Transverse colon (tissue), 4 donors: ENCODE measurements at regions not wholly inside any gene's neighbourhood (a gene's known extent, or its start where the extent isn't known, plus 50 kb on each side); places are given as distances from the start of the nearest gene placed in this dataset.
"Not testable (repeated sequence)": the region's sequence is repeated elsewhere in the genome, so short reads cannot be mapped to it uniquely, and the experiment has no call there.

ENCODE experiments used
- DNase-seq: peaks from one replicate; pipeline ENCODE4 v3.0.0-alpha.2; 2019
- H3K27ac ChIP-seq, 4 donors: fragments of 200-600 bp; sonication (generic); 2 replicates each; pipeline ENCODE4 v1.5.1; 2016 to 2018; ENCODE audit warnings: inconsistent platforms in 4 of 4
- H3K27me3 ChIP-seq: fragments of 200-600 bp; sonication (generic); 2 replicates; pipeline ENCODE4 v1.5.1; 2017; ENCODE audit warnings: inconsistent platforms
- H3K36me3 ChIP-seq, 4 donors: fragments of 200-600 bp; sonication (generic); 2 replicates each; pipeline ENCODE4 v1.5.1; 2017 to 2019; ENCODE audit warnings: inconsistent platforms in 4 of 4
- H3K4me1 ChIP-seq, 4 donors: fragments of 200-600 bp; sonication (generic); 2 replicates each; pipeline ENCODE4 v1.5.1; 2017 to 2020; ENCODE audit warnings: inconsistent platforms in 4 of 4
- H3K4me3 ChIP-seq, 4 donors: fragments of 200-600 bp; sonication (generic); 1 replicate in 1 of 4; 2 replicates in 3 of 4; pipeline versions ENCODE4 v1.5.1 to v1.6.1; 2017 to 2019; ENCODE audit warnings: inconsistent platforms in 4 of 4
- H3K9me3 ChIP-seq, 2 donors: fragments of 200-600 bp; sonication (generic); 2 replicates each; pipeline ENCODE4 v1.5.1; 2017 to 2019; ENCODE audit warnings: inconsistent platforms in 2 of 2
- EP300 ChIP-seq: sonication (generic); formaldehyde crosslinking; IDR thresholded peaks from one replicate; pipeline ENCODE4 v1.6.1; 2017; ENCODE audit warnings: antibody characterized with exemption, low read depth
- POLR2A ChIP-seq: fragments of 450-650 bp; IDR thresholded peaks from one replicate; pipeline ENCODE4 v1.6.1; 2016; ENCODE audit warnings: antibody characterized with exemption, mild to moderate bottlenecking, moderate library complexity
- POLR2AphosphoS5 ChIP-seq, 3 donors: sonication (generic); formaldehyde crosslinking; IDR thresholded peaks; one replicate each; pipeline ENCODE4 v1.6.1; 2016; ENCODE audit warnings: antibody characterized with exemption in 3 of 3
- WGBS, 2 donors: methylation state at CpG; one replicate each; pipeline ENCODE4 v1.1.5; 2018; ENCODE audit warnings: low coverage in 1 of 2; 5-methylcytosine and 5-hydroxymethylcytosine counted together
- in situ Hi-C, 4 donors: fragments of 200-750 bp; cut with MboI; loops; one replicate each; pipeline versions ENCODE4 v1.15.0 to v1.15.1; 2017; ENCODE audit warnings: low sequenced_read_pairs in 3 of 4, low pct_ligation_motif_present in 1 of 4, low pct_unique_long_range_greater_than_20kb in 1 of 4
- intact Hi-C: fragments of 100-400 bp; cut with DNase I; formaldehyde crosslinking; loops from one replicate; pipeline ENCODE4 v1.15.1; 2023; ENCODE audit warnings: low total_unique reads
- TF ChIP-seq, protein P1 (sequence below), 5 experiments: fragments of 200-600 bp in 3 of 5; fragments of 450-650 bp in 2 of 5; sonication (generic) in 3 of 5; IDR thresholded peaks; 1 replicate in 2 of 5; 2 replicates in 3 of 5; pipeline ENCODE4 v1.5.1; 2016 to 2017; ENCODE audit warnings: antibody characterized with exemption in 5 of 5, inconsistent platforms in 3 of 5, mild to moderate bottlenecking in 2 of 5, moderate library complexity in 1 of 5

DNA sequence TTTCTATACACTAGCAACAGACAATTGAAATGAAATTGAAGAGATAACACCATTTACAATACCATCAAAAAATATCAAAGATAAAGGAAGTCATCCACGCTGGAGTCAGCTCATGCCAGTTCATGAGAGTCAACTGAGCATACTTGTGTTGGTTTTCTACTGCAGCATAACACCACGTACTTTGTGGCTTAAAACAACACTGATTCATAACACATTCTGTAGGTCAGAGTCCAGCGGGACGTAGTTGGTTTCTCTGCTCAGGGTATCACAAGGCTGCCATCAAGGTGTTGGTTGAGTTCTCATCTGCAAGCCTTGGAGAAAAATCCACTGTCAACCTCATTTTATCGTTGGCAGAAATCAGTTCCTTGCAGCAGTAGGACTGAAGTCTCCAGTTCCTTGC is 84.2 kb downstream of the TEX51 start:
- no peak for TF ChIP-seq EP300
- TF ChIP-seq, protein P1, sequence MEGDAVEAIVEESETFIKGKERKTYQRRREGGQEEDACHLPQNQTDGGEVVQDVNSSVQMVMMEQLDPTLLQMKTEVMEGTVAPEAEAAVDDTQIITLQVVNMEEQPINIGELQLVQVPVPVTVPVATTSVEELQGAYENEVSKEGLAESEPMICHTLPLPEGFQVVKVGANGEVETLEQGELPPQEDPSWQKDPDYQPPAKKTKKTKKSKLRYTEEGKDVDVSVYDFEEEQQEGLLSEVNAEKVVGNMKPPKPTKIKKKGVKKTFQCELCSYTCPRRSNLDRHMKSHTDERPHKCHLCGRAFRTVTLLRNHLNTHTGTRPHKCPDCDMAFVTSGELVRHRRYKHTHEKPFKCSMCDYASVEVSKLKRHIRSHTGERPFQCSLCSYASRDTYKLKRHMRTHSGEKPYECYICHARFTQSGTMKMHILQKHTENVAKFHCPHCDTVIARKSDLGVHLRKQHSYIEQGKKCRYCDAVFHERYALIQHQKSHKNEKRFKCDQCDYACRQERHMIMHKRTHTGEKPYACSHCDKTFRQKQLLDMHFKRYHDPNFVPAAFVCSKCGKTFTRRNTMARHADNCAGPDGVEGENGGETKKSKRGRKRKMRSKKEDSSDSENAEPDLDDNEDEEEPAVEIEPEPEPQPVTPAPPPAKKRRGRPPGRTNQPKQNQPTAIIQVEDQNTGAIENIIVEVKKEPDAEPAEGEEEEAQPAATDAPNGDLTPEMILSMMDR (IDR thresholded peaks at IDR 0.05) = no peak
- TF ChIP-seq POLR2A = no peak
- TF ChIP-seq POLR2AphosphoS5 (IDR thresholded peaks at IDR 0.05) = no peak
- in situ Hi-C loops (no loop called here), intact Hi-C loops (loop anchor here (2.0 kb wide), 1 partner anchor 20 kb away; no protein-coding TSS in a partner anchor)
- no peaks in the 10 kb centered on the region for H3K27me3 ChIP-seq
- peaks cover 0 to 5% (median 0%) of the 10 kb centered on the region in 4 donors for H3K4me1 ChIP-seq
- no peaks in the 10 kb centered on the region for H3K36me3 ChIP-seq
- no peak overlapping the region for H3K27ac ChIP-seq
- no peaks in the 10 kb centered on the region for H3K9me3 ChIP-seq
- DNase-seq = no peak
- no peak overlapping the region for H3K4me3 ChIP-seq
- 75 to 86% methylated on average over 1 to 5 of the region's 5 CpGs for WGBS, 2 donors

DNA sequence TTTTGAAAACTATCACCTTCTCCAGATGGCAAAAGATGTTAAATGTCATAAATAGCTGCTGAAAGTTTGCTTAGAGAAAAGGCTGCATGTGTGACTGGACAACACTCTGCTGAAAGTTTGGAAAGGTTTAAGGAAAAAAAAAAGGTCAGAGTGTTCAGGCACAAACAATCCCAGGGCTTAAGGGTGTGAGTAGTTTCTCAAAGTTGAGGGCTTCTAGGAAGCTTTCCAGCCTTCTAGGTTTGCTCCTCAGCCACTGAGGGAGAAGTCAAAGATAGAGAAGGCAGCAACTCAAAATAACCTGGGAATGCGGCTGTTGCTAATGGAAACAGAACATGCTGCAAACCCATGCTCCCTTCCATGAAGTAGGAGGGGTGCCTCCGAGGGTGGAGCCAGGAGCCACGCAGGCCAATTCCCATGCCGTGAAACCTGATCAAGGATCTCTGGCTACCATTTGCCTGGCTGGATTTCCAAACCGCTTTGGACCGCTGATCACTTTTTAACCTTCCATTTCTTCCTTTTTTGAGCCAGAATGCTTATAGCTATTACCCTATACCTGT is 88.0 kb downstream of the TEX51 start:
- WGBS, 2 donors = 74 to 91% methylated on average over 5 to 6 of the region's 6 CpGs
- TF ChIP-seq EP300 (no peak), POLR2AphosphoS5 (IDR thresholded peaks at IDR 0.05) (no peak), POLR2A (no peak)
- TF ChIP-seq, protein P1 (IDR thresholded peaks at IDR 0.05) = no peak
- no peaks in the 10 kb centered on the region for H3K27me3 ChIP-seq
- H3K36me3 ChIP-seq = no peaks in the 10 kb centered on the region
- H3K9me3 ChIP-seq = no peaks in the 10 kb centered on the region
- no peak overlapping the region for H3K27ac ChIP-seq
- DNase-seq = no peak
- intact Hi-C loops = no loop called here
- in situ Hi-C loops = no loop called here
- H3K4me1 ChIP-seq = peaks cover 0 to 5% (median 0%) of the 10 kb centered on the region in 4 donors
- no peak overlapping the region for H3K4me3 ChIP-seq

DNA sequence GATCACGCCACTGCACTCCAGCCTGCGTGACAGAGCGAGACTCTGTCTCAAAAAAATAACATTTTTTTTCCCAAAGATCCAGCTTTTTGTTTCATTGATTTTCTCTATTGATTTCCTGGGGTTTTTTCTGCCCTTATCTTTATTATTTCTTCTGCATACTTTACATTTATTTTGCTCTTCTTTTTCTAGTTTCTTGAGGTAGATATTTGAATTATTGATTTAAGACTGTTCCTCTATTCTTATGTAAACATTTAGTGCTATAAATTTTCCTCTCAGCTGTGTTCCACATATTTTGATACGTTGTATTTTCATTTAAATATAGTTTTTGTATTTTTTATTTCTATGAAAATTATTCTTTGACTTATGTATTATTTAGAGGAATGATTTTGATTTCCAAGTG is 89.8 kb downstream of the TEX51 start:
- no peaks in the 10 kb centered on the region for H3K9me3 ChIP-seq
- no peak overlapping the region for H3K27ac ChIP-seq
- 45 to 68% methylated on average over 4 of the region's 4 CpGs for WGBS, 2 donors
- no peaks in the 10 kb centered on the region for H3K27me3 ChIP-seq
- intact Hi-C loops (no loop called here), in situ Hi-C loops (no loop called here)
- no peaks in the 10 kb centered on the region for H3K36me3 ChIP-seq
- no peak for TF ChIP-seq POLR2AphosphoS5 (IDR thresholded peaks at IDR 0.05)
- TF ChIP-seq POLR2A = no peak
- no peak for TF ChIP-seq EP300
- TF ChIP-seq, protein P1 (IDR thresholded peaks at IDR 0.05) = no peak
- DNase-seq = no peak
- no peak overlapping the region for H3K4me3 ChIP-seq
- peaks cover 0 to 5% (median 0%) of the 10 kb centered on the region in 4 donors for H3K4me1 ChIP-seq

DNA sequence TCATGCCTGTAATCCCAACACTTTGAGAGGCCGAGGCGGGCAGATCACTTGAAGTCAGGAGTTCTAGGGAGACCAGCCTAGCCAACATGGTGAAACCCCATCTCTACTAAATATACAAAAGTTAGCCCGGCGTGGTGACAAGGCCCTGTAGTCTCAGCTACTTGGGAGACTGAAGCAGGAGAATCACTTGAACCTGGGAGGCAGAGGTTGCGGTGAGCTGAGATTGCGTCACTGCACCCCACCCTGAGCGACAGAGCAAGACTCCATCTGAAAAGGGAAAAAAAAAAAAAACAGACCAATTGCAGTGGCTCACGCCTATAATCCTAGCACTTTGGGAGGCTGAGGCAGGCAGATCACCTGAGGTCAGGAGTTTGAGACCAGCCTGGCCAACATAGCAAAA is 90.4 kb downstream of the TEX51 start:
- WGBS, 2 donors = 95 to 100% methylated on average over 3 to 8 of the region's 8 CpGs
- H3K27me3 ChIP-seq, DNase-seq, H3K27ac ChIP-seq, H3K36me3 ChIP-seq, intact Hi-C loops, H3K4me3 ChIP-seq, in situ Hi-C loops, H3K9me3 ChIP-seq, H3K4me1 ChIP-seq: not testable (repeated sequence)

DNA sequence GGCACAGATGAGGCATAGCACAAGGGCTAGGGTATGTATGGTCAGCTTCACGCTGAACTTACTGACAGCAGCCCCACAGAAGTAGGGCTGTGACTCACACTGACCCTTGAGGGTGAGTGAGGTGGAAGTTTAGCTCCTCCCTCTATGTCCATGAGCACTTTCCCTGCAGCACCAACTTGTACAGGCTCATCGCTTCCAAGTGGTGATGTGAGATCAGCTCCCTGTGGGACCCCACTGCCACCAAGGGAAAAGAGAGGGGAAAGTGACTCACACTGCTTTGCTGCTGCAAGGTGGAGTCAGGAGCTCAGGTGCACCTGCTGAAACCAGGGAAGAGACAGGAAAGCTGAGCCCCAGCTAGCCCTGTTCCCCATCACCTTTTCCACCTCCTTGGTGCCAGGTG is 91.5 kb downstream of the TEX51 start:
- no peak overlapping the region for H3K27ac ChIP-seq
- no peaks in the 10 kb centered on the region for H3K36me3 ChIP-seq
- no peaks in the 10 kb centered on the region for H3K27me3 ChIP-seq
- H3K4me3 ChIP-seq = no peak overlapping the region
- intact Hi-C loops = no loop called here
- H3K9me3 ChIP-seq = no peaks in the 10 kb centered on the region
- no peak for TF ChIP-seq POLR2A
- in situ Hi-C loops = no loop called here
- WGBS, 2 donors = 83% methylated on average over 2 of the region's 2 CpGs; no CpG with 5 or more reads in 1 of the 2 donors
- peaks cover 0 to 6% (median 0%) of the 10 kb centered on the region in 4 donors for H3K4me1 ChIP-seq
- no peak for DNase-seq
